GM12878 (cell line): ENCODE measurements at regions not wholly inside any gene's neighbourhood (a gene's known extent, or its start where the extent isn't known, plus 50 kb on each side); places are given as distances from the start of the nearest gene placed in this dataset.

ENCODE experiments used
- CBFB ChIP-seq: IDR thresholded peaks from 2 replicates; pipeline ENCODE4 v1.6.1; 2016; ENCODE audit warnings: antibody characterized with exemption, low read depth
- CTCF ChIP-seq, 3 experiments: IDR thresholded peaks in 2 of 3; conservative IDR thresholded peaks in 1 of 3; 2 replicates each; pipeline ENCODE4 v1.5.1; 2011; ENCODE audit warnings: low read depth in 3 of 3, low read length in 3 of 3, mild to moderate bottlenecking in 3 of 3, control low read depth in 2 of 3, moderate library complexity in 2 of 3, inconsistent platforms in 1 of 3, mixed read lengths in 1 of 3; ENCODE audit not compliant: control insufficient read depth in 2 of 3, insufficient read depth in 1 of 3; ENCODE audit errors: extremely low read depth in 1 of 3
- EP300 ChIP-seq, 2 experiments: fragments of 150-350 bp in 1 of 2; IDR thresholded peaks; 2 replicates each; pipeline ENCODE4 v1.6.1; 2011 to 2012; ENCODE audit warnings: low read depth in 2 of 2, low read length in 2 of 2, borderline replicate concordance in 1 of 2, improper control_type of control experiment in 1 of 2, inconsistent platforms in 1 of 2; ENCODE audit not compliant: control insufficient read depth in 1 of 2
- KDM1A ChIP-seq: fragments of 200-600 bp; sonication (generic); IDR thresholded peaks from 2 replicates; pipeline ENCODE4 v1.6.1; 2016; ENCODE audit warnings: borderline replicate concordance
- POLR2A ChIP-seq: IDR thresholded peaks from 2 replicates; pipeline ENCODE4 v1.6.1; 2011; ENCODE audit warnings: low read depth, mild to moderate bottlenecking, low read length
- RUNX3 ChIP-seq: IDR thresholded peaks from 2 replicates; pipeline ENCODE4 v1.6.1; 2012; ENCODE audit warnings: low read length, inconsistent platforms
- SMAD5 ChIP-seq: IDR thresholded peaks from 2 replicates; pipeline ENCODE4 v1.6.1; 2016; ENCODE audit warnings: antibody characterized with exemption, low read depth
- TCF12 ChIP-seq: IDR thresholded peaks from 2 replicates; pipeline ENCODE4 v1.6.1; 2011; ENCODE audit warnings: low read depth, mild to moderate bottlenecking, low read length
- ZBTB4 ChIP-seq: fragments of 450-650 bp; formaldehyde crosslinking; IDR thresholded peaks from 2 replicates; pipeline ENCODE4 v1.4.0; 2022; ENCODE audit warnings: mild to moderate bottlenecking, moderate library complexity
- TF ChIP-seq, protein P1 (sequence below): IDR thresholded peaks from 2 replicates; pipeline ENCODE4 v1.6.1; 2012; ENCODE audit warnings: low read depth, low read length, improper control_type of control experiment

GRCh38 chr10:18737841-18738240 lies 78.6 kb downstream of the ARL5B start:
- TF ChIP-seq TCF12 (no peak), CTCF (IDR thresholded peaks at IDR 0.05 in 2 of 3, conservative IDR thresholded peaks at IDR 0.05 in 1 of 3; ENCODE audit: control insufficient read depth in 2 of 3, extremely low read depth in 1 of 3, insufficient read depth in 1 of 3, low read depth in 3 of 3, low read length in 3 of 3) (no peak), POLR2A (no peak), ZBTB4 (CRISPR knock-in tag) (no peak), CBFB (no peak), SMAD5 (no peak), RUNX3 (no peak), KDM1A (no peak), EP300 (IDR thresholded peaks at IDR 0.05; ENCODE audit: borderline replicate concordance in 1 of 2, control insufficient read depth in 1 of 2, low read depth in 2 of 2, low read length in 2 of 2) (no peak)
- TF ChIP-seq, protein P1, sequence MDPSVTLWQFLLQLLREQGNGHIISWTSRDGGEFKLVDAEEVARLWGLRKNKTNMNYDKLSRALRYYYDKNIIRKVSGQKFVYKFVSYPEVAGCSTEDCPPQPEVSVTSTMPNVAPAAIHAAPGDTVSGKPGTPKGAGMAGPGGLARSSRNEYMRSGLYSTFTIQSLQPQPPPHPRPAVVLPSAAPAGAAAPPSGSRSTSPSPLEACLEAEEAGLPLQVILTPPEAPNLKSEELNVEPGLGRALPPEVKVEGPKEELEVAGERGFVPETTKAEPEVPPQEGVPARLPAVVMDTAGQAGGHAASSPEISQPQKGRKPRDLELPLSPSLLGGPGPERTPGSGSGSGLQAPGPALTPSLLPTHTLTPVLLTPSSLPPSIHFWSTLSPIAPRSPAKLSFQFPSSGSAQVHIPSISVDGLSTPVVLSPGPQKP: no peak
